Type B pancreatic cell (in vitro differentiated cells): ENCODE measurements at regions not wholly inside any gene's neighbourhood (a gene's known extent, or its start where the extent isn't known, plus 50 kb on each side); places are given as distances from the start of the nearest gene placed in this dataset.
"Not testable (repeated sequence)": the region's sequence is repeated elsewhere in the genome, so short reads cannot be mapped to it uniquely, and the experiment has no call there.

ENCODE experiments used
- DNase-seq: peaks from one replicate; pipeline ENCODE4 v3.0.0; 2021; ENCODE audit warnings: mixed read lengths; ENCODE audit not compliant: unreplicated experiment; ENCODE audit errors: extremely low spot score
- H3K27ac Mint-ChIP-seq: 2 replicates; pipeline ENCODE4 v1.8.0; 2021; ENCODE audit warnings: mild to moderate bottlenecking, mixed read lengths
- H3K27me3 Mint-ChIP-seq: 2 replicates; pipeline ENCODE4 v1.8.0; 2021; ENCODE audit warnings: mixed read lengths
- H3K36me3 Mint-ChIP-seq: 2 replicates; pipeline ENCODE4 v1.8.0; 2021; ENCODE audit warnings: mixed read lengths
- H3K4me1 Mint-ChIP-seq: one replicate; pipeline ENCODE4 v1.8.0; 2021; ENCODE audit warnings: mixed read lengths; ENCODE audit not compliant: unreplicated experiment
- H3K4me3 Mint-ChIP-seq: 2 replicates; pipeline ENCODE4 v1.8.0; 2021; ENCODE audit warnings: mild to moderate bottlenecking, mixed read lengths
- H3K9me3 Mint-ChIP-seq: 2 replicates; pipeline ENCODE4 v1.8.0; 2021; ENCODE audit warnings: mixed read lengths
- CTCF ChIP-seq: fragments of 200-600 bp; sonication (generic); conservative IDR thresholded peaks from 2 replicates; pipeline ENCODE4 v1.5.0; 2021; ENCODE audit warnings: antibody characterized with exemption, mild to moderate bottlenecking

GRCh38 chr17:65305116-65305515 is 167.9 kb downstream of the RGS9 start:
- Mint-ChIP-seq H3K27ac (no peak overlapping the region), H3K4me1 (peaks cover 5% of the 10 kb centered on the region), H3K9me3 (peaks cover 16% of the 10 kb centered on the region), H3K36me3 (no peaks in the 10 kb centered on the region), H3K27me3 (peaks cover 4% of the 10 kb centered on the region), H3K4me3 (no peak overlapping the region)
- no peak for TF ChIP-seq CTCF
- no peak for DNase-seq

GRCh38 chr17:65301882-65302281 is 164.7 kb downstream of the RGS9 start:
- H3K27ac Mint-ChIP-seq, H3K4me3 Mint-ChIP-seq, H3K9me3 Mint-ChIP-seq, DNase-seq, H3K27me3 Mint-ChIP-seq, H3K36me3 Mint-ChIP-seq: not testable (repeated sequence)
- H3K4me1 Mint-ChIP-seq, result peaks cover 12% of the 10 kb centered on the region

- Mint-ChIP-seq H3K9me3 (peaks cover 7% of the 10 kb centered on the region), H3K4me1 (peaks cover 12% of the 10 kb centered on the region), H3K4me3 (no peak overlapping the region), H3K27me3 (no peaks in the 10 kb centered on the region), H3K27ac (no peak overlapping the region), H3K36me3 (no peaks in the 10 kb centered on the region)
- DNase-seq, result no peak
- TF ChIP-seq CTCF, result no peak
Measured at GRCh38 chr17:65301184-65301583, 164.0 kb downstream of the RGS9 start.

GRCh38 chr17:65297916-65298315 is 160.7 kb downstream of the RGS9 start:
- peaks cover 5% of the 10 kb centered on the region for H3K27me3 Mint-ChIP-seq
- H3K36me3 Mint-ChIP-seq, result no peaks in the 10 kb centered on the region
- no peak for TF ChIP-seq CTCF
- H3K9me3 Mint-ChIP-seq, result peaks cover 6% of the 10 kb centered on the region
- H3K27ac Mint-ChIP-seq, result no peak overlapping the region
- DNase-seq, result no peak
- peaks cover 19% of the 10 kb centered on the region for H3K4me1 Mint-ChIP-seq
- H3K4me3 Mint-ChIP-seq, result no peak overlapping the region

- Mint-ChIP-seq H3K27me3 (peaks cover 5% of the 10 kb centered on the region), H3K4me1 (peaks cover 19% of the 10 kb centered on the region), H3K27ac (no peak overlapping the region), H3K4me3 (no peak overlapping the region), H3K9me3 (peaks cover under 1% of the 10 kb centered on the region), H3K36me3 (no peaks in the 10 kb centered on the region)
- DNase-seq, result no peak
- no peak for TF ChIP-seq CTCF
Measured at GRCh38 chr17:65297384-65297783, 160.2 kb downstream of the RGS9 start.

GRCh38 chr17:65294181-65294719 is 157.1 kb downstream of the RGS9 start:
- Mint-ChIP-seq H3K27ac (peak overlapping the region; percentile 27), H3K27me3 (peaks cover 5% of the 10 kb centered on the region), H3K36me3 (no peaks in the 10 kb centered on the region), H3K4me3 (no peak overlapping the region), H3K9me3 (no peaks in the 10 kb centered on the region), H3K4me1 (peaks cover 22% of the 10 kb centered on the region)
- TF ChIP-seq CTCF, result peak; percentile 89
- DNase-seq, result no peak
